Osteoblast (primary cell): ENCODE measurements at regions not wholly inside any gene's neighbourhood (a gene's known extent, or its start where the extent isn't known, plus 50 kb on each side); places are given as distances from the start of the nearest gene placed in this dataset.

ENCODE experiments used
- DNase-seq: peaks from one replicate; pipeline ENCODE4 v3.0.0; 2011; ENCODE audit warnings: low spot score, mixed read lengths; ENCODE audit not compliant: insufficient read length; ENCODE audit errors: missing footprints
- H2AFZ ChIP-seq: 2 replicates; pipeline ENCODE4 v1.6.0; 2011; ENCODE audit warnings: mild to moderate bottlenecking, low read length
- H3K27ac ChIP-seq: 2 replicates; pipeline ENCODE4 v1.5.1; 2011; ENCODE audit warnings: mild to moderate bottlenecking, low read depth, low read length, moderate library complexity
- H3K27me3 ChIP-seq: 2 replicates; pipeline ENCODE4 v1.6.0; 2012; ENCODE audit warnings: mild to moderate bottlenecking, control low read depth, inconsistent platforms, low read length, moderate library complexity; ENCODE audit not compliant: insufficient read depth
- H3K36me3 ChIP-seq: 2 replicates; pipeline ENCODE4 v1.5.1; 2011; ENCODE audit warnings: mild to moderate bottlenecking, low read length, control low read depth, moderate library complexity; ENCODE audit not compliant: insufficient read depth
- H3K4me1 ChIP-seq: 2 replicates; pipeline ENCODE4 v1.5.1; 2011; ENCODE audit warnings: mild to moderate bottlenecking, low read length, control low read depth, moderate library complexity; ENCODE audit not compliant: insufficient read depth
- H3K4me2 ChIP-seq: 2 replicates; pipeline ENCODE4 v1.6.0; 2011; ENCODE audit warnings: mild to moderate bottlenecking, low read length; ENCODE audit not compliant: insufficient read depth
- H3K4me3 ChIP-seq: fragments of 200-600 bp; sonication (generic); 3 replicates; pipeline ENCODE4 v1.5.1; 2012; ENCODE audit warnings: mild to moderate bottlenecking, low read length, inconsistent platforms; ENCODE audit not compliant: insufficient read depth
- H3K79me2 ChIP-seq: 2 replicates; pipeline ENCODE4 v1.6.0; 2012; ENCODE audit warnings: mild to moderate bottlenecking, low read length, control low read depth, inconsistent platforms; ENCODE audit not compliant: insufficient read depth
- H3K9me3 ChIP-seq: 2 replicates; pipeline ENCODE4 v1.5.1; 2011; ENCODE audit warnings: low read depth, low read length, control low read depth
- H4K20me1 ChIP-seq: 2 replicates; pipeline ENCODE4 v1.6.0; 2012; ENCODE audit warnings: mild to moderate bottlenecking, low read length, control low read depth; ENCODE audit not compliant: insufficient read depth
- CTCF ChIP-seq: IDR thresholded peaks from 2 replicates; pipeline ENCODE4 v1.5.1; 2011; ENCODE audit warnings: mild to moderate bottlenecking, low read depth, low read length, moderate library complexity; ENCODE audit errors: extremely low read depth

- Histone ChIP-seq H3K36me3 (no peaks in the 10 kb centered on the region), H3K79me2 (no peaks in the 10 kb centered on the region), H4K20me1 (no peaks in the 10 kb centered on the region), H3K27me3 (no peaks in the 10 kb centered on the region), H3K4me2 (no peak overlapping the region), H3K4me1 (no peaks in the 10 kb centered on the region), H3K4me3 (no peak overlapping the region), H3K27ac (no peak overlapping the region), H3K9me3 (no peaks in the 10 kb centered on the region), H2AFZ (no peak overlapping the region)
- no peak for TF ChIP-seq CTCF
- DNase-seq: peak; percentile 44
Measured at GRCh38 chr9:87800456-87800855, 74.5 kb downstream of the CTSL start.

DNA sequence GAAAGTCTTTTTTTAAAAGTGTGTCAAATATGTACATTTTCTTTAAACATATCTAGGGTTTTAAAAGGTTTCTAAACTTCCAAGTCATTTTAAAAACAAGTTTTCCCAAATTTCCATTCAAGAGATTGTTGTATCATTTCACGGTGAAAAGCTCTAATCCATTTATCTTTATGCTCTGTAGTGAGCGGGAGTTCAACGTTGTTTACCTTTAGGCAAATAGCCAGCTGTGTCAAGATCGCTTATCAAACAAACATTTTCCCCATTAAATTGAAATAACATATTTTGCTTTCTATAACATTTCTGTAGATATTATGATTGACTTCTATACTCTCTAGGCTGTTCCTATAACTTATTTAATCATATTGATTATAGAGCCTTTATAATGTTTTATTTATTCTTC lies 75.1 kb downstream of the CTSL start:
- Histone ChIP-seq H4K20me1 (no peaks in the 10 kb centered on the region), H3K9me3 (no peaks in the 10 kb centered on the region), H3K36me3 (no peaks in the 10 kb centered on the region), H3K4me1 (no peaks in the 10 kb centered on the region), H3K79me2 (no peaks in the 10 kb centered on the region), H3K27ac (no peak overlapping the region), H3K27me3 (peaks cover 4% of the 10 kb centered on the region), H3K4me2 (no peak overlapping the region), H3K4me3 (no peak overlapping the region), H2AFZ (no peak overlapping the region)
- DNase-seq: no peak
- no peak for TF ChIP-seq CTCF

DNA sequence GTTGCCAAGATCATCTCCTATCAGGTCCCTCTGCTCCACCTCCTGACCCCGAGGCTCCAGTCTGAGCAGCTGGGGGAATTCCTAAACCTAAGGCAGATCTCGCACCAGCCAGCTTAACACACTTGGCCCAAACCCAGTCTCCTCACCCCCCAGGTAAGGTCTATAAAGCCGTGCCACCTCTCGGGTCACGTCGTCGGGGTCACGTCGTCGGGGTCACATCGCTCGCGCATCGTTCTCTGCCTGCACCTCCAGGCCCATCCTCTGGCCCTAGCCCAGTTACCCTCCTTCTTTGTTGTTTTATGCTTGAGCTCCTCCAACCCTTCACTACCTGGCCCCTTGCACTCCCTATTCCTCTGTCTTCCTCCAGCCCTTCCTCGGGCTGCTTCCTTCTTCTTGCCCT lies 77.2 kb downstream of the CTSL start:
- H3K36me3 ChIP-seq: no peaks in the 10 kb centered on the region
- no peaks in the 10 kb centered on the region for H3K4me1 ChIP-seq
- no peaks in the 10 kb centered on the region for H3K9me3 ChIP-seq
- peaks cover 8% of the 10 kb centered on the region for H3K27me3 ChIP-seq
- no peak for TF ChIP-seq CTCF
- no peak overlapping the region for H3K4me3 ChIP-seq
- no peaks in the 10 kb centered on the region for H3K79me2 ChIP-seq
- no peak overlapping the region for H3K27ac ChIP-seq
- DNase-seq: no peak
- no peaks in the 10 kb centered on the region for H4K20me1 ChIP-seq
- no peak overlapping the region for H3K4me2 ChIP-seq
- no peak overlapping the region for H2AFZ ChIP-seq

DNA sequence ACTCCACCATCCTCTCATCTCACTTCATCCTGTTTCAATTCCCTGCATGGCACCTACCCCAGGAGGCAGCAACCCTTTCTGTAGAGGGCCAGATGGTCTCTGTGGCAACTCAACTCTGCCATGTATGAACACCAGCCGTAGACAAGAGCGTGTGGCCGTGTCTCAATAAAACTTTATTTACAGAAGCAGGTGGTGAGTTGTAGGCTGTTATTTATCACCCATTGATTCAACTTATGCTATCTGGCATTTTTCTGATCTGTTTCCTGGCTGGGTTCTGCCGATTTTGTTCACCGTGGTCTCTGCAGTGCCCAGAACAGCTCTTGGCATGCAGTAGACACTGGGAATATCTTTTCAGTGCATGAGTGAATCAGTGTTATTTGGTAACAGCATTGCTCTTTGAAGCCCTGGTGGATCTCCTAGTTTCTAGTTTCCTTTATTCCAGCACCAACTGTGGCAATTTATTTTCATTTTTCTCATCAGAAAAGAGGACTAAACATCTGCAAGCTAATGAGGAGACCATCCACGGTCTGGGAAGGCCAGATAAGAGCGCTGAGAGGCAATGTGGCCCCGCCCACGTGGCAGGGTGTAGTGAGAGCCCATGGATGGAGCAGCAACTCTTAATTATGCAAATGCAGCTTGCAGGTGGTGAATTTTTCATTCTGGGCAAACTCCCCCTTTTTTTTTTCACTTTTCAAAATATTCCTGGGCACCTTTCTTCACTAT lies 77.9 kb downstream of the CTSL start:
- no peak for TF ChIP-seq CTCF
- no peak for DNase-seq

More for the DNA sequence above, 77.9 kb downstream of the CTSL start:
- Histone ChIP-seq H2AFZ (no peak overlapping the region), H3K4me1 (no peaks in the 10 kb centered on the region), H4K20me1 (no peaks in the 10 kb centered on the region), H3K79me2 (no peaks in the 10 kb centered on the region), H3K36me3 (no peaks in the 10 kb centered on the region), H3K27ac (no peak overlapping the region), H3K4me3 (no peak overlapping the region), H3K4me2 (no peak overlapping the region), H3K27me3 (peaks cover 8% of the 10 kb centered on the region), H3K9me3 (no peaks in the 10 kb centered on the region)
